Gastrocnemius medialis (tissue), 4 donors: ENCODE measurements at regions not wholly inside any gene's neighbourhood (a gene's known extent, or its start where the extent isn't known, plus 50 kb on each side); places are given as distances from the start of the nearest gene placed in this dataset.
"Not testable (repeated sequence)": the region's sequence is repeated elsewhere in the genome, so short reads cannot be mapped to it uniquely, and the experiment has no call there.

Source experiments
- CTCF ChIP-seq, 5 experiments: fragments of 450-650 bp in 3 of 5; fragments of 200-600 bp in 2 of 5; sonication (generic) in 2 of 5; IDR thresholded peaks in 4 of 5; conservative IDR thresholded peaks in 1 of 5; 1 replicate in 4 of 5; 2 replicates in 1 of 5; pipeline ENCODE4 v1.5.1; 2016 to 2019; ENCODE audit warnings: antibody characterized with exemption in 5 of 5, mild to moderate bottlenecking in 3 of 5, moderate library complexity in 3 of 5
- POLR2A ChIP-seq, 2 donors: fragments of 450-650 bp; IDR thresholded peaks; one replicate each; pipeline ENCODE4 v1.6.1; 2017; ENCODE audit warnings: antibody characterized with exemption in 2 of 2, mild to moderate bottlenecking in 2 of 2, moderate library complexity in 2 of 2

DNA sequence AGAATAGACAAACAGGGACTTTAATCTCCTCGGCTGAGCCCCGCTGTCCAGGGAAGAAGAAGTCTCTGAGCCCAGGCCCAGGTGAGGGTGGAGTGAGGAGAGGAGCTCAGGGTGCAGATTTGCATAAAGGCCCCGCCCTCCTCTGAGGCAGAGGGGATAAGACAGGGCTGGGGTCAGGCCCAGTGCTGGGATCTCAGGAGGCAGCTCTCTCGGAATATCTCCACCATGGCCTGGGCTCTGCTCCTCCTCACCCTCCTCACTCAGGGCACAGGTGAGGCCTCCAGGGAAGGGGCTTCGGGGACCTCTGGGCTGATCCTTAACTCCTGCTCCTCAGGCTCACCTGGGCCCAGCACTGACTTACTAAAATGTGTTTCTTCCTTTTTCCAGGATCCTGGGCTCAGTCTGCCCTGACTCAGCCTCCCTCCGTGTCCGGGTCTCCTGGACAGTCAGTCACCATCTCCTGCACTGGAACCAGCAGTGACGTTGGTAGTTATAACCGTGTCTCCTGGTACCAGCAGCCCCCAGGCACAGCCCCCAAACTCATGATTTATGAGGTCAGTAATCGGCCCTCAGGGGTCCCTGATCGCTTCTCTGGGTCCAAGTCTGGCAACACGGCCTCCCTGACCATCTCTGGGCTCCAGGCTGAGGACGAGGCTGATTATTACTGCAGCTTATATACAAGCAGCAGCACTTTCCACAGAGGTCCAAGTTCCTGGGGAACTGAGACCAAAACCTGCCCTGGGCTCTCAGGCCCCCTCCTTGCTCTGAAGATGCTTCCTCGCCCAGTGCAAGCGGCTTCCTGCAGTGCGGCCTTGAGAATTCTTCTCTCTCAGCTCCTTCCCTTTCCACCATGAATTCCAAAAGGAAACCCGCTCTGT, 90.2 kb downstream of the GGTLC2 start:
- TF ChIP-seq CTCF (IDR thresholded peaks at IDR 0.05 in 4 of 5, conservative IDR thresholded peaks at IDR 0.05 in 1 of 5); POLR2A (IDR thresholded peaks at IDR 0.05): not testable (repeated sequence)
